HL-60 (cell line): ENCODE measurements at regions not wholly inside any gene's neighbourhood (a gene's known extent, or its start where the extent isn't known, plus 50 kb on each side); places are given as distances from the start of the nearest gene placed in this dataset.

Experiments
- DNase-seq, 2 experiments: peaks; one replicate each; pipeline ENCODE4 v3.0.0-alpha.2; 2010 to 2020; ENCODE audit warnings: low read depth in 1 of 2, low spot score in 1 of 2
- H3K27ac ChIP-seq: fragments of 250-450 bp; sonication (Bioruptor Pico); replicated peaks from 2 replicates; pipeline ENCODE4 v1.5.1; 2020; ENCODE audit warnings: mild to moderate bottlenecking, moderate library complexity
- H3K27me3 ChIP-seq: fragments of 250-450 bp; sonication (Bioruptor Pico); 2 replicates; pipeline ENCODE4 v1.5.1; 2021; ENCODE audit warnings: mild to moderate bottlenecking, moderate library complexity; ENCODE audit not compliant: insufficient read depth, poor library complexity, severe bottlenecking
- H3K4me3 ChIP-seq: replicated peaks from 2 replicates; pipeline ENCODE4 v1.5.1; 2011; ENCODE audit warnings: mild to moderate bottlenecking, control low read depth, low read length; ENCODE audit not compliant: insufficient read depth
- CTCF ChIP-seq: IDR thresholded peaks from one replicate; pipeline ENCODE4 v1.5.1; 2011; ENCODE audit warnings: low read length, control low read depth, inconsistent platforms; ENCODE audit not compliant: insufficient read depth
- GABPA ChIP-seq: IDR thresholded peaks from 2 replicates; pipeline ENCODE4 v1.6.1; 2012; ENCODE audit warnings: low read depth
- POLR2AphosphoS5 ChIP-seq: IDR thresholded peaks from 2 replicates; pipeline ENCODE4 v1.6.1; 2012; ENCODE audit warnings: low read depth
- REST ChIP-seq: IDR thresholded peaks from 2 replicates; pipeline ENCODE4 v1.6.1; 2012; ENCODE audit warnings: low read depth; ENCODE audit not compliant: insufficient replicate concordance
- SPI1 ChIP-seq: IDR thresholded peaks from 2 replicates; pipeline ENCODE4 v1.6.1; 2012; ENCODE audit warnings: low read depth, mild to moderate bottlenecking, borderline replicate concordance

GRCh38 chr9:82410866-82411265, 422.3 kb downstream of the SPATA31D1 start:
- H3K27me3 ChIP-seq: no peaks in the 10 kb centered on the region
- no peak overlapping the region for H3K4me3 ChIP-seq
- no peak for DNase-seq
- no peak for TF ChIP-seq REST
- TF ChIP-seq SPI1: peak; percentile 24; the same call in 1 of the 2 replicates
- no peak overlapping the region for H3K27ac ChIP-seq

- no peaks in the 10 kb centered on the region for H3K27me3 ChIP-seq
- H3K27ac ChIP-seq: no peak overlapping the region
- no peak for DNase-seq
- no peak for TF ChIP-seq CTCF
- TF ChIP-seq POLR2AphosphoS5: no peak
- TF ChIP-seq REST: no peak
- TF ChIP-seq GABPA: no peak
- TF ChIP-seq SPI1: no peak
- H3K4me3 ChIP-seq: no peak overlapping the region
Observed at GRCh38 chr9:82412586-82413305, 424.2 kb downstream of the SPATA31D1 start.

- no peak overlapping the region for H3K27ac ChIP-seq
- no peak for TF ChIP-seq SPI1
- no peak for TF ChIP-seq REST
- TF ChIP-seq CTCF: no peak
- no peak for TF ChIP-seq GABPA
- TF ChIP-seq POLR2AphosphoS5: no peak
- H3K27me3 ChIP-seq: no peaks in the 10 kb centered on the region
- DNase-seq: no peak
- no peak overlapping the region for H3K4me3 ChIP-seq
Observed at GRCh38 chr9:82417501-82417900, 428.9 kb downstream of the SPATA31D1 start.
